Chondrocyte (in vitro differentiated cells): ENCODE measurements at regions not wholly inside any gene's neighbourhood (a gene's known extent, or its start where the extent isn't known, plus 50 kb on each side); places are given as distances from the start of the nearest gene placed in this dataset.
"Not testable (repeated sequence)": the region's sequence is repeated elsewhere in the genome, so short reads cannot be mapped to it uniquely, and the experiment has no call there.

Source experiments
- DNase-seq: peaks from one replicate; pipeline ENCODE4 v3.0.0; 2021; ENCODE audit warnings: mixed read lengths, low spot score
- H3K27ac Mint-ChIP-seq: one replicate; pipeline ENCODE4 v1.8.0; 2021; ENCODE audit warnings: mild to moderate bottlenecking, moderate library complexity, mixed read lengths; ENCODE audit not compliant: unreplicated experiment
- H3K27me3 Mint-ChIP-seq: 2 replicates; pipeline ENCODE4 v1.8.0; 2021; ENCODE audit warnings: low read depth, mixed read lengths
- H3K36me3 Mint-ChIP-seq: 2 replicates; pipeline ENCODE4 v1.8.0; 2021; ENCODE audit warnings: low read depth, mixed read lengths
- H3K4me1 Mint-ChIP-seq: 2 replicates; pipeline ENCODE4 v1.8.0; 2021; ENCODE audit warnings: low read depth, mild to moderate bottlenecking, mixed read lengths
- H3K4me3 Mint-ChIP-seq: one replicate; pipeline ENCODE4 v1.8.0; 2021; ENCODE audit warnings: mild to moderate bottlenecking, moderate library complexity, mixed read lengths; ENCODE audit not compliant: unreplicated experiment
- H3K9me3 Mint-ChIP-seq: 2 replicates; pipeline ENCODE4 v1.8.0; 2021; ENCODE audit warnings: low read depth, mixed read lengths
- TF ChIP-seq, protein P1 (sequence below): fragments of 200-600 bp; sonication (generic); IDR thresholded peaks from 2 replicates; pipeline ENCODE4 v1.5.0; 2021; ENCODE audit warnings: antibody characterized with exemption, mild to moderate bottlenecking, moderate library complexity

DNA sequence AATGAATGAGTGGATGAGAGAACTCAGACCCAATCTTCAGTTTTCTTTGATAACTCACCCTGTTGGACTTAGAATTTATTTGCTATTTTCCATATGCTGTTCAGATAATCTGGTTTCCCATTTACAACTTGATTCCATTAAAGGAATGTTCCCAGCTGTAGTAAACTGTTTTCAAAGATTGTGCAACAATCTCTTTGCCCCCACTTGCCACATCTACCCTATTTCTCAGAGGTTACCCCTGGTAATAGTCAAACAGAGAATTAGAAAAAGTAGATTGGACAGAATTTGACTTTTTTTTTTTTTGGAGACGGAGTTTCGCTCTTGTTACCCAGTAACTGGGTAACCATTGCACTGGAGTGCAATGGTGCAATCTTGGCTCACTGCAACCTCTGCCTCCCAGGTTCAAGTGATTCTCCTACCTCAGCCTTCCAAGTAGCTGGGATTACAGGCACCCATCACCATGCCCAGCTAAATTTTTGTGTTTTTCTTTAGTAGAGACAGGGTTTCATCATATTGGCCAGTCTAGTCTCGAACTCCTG is 93.4 kb upstream of the SIX2 start:
- TF ChIP-seq, protein P1, sequence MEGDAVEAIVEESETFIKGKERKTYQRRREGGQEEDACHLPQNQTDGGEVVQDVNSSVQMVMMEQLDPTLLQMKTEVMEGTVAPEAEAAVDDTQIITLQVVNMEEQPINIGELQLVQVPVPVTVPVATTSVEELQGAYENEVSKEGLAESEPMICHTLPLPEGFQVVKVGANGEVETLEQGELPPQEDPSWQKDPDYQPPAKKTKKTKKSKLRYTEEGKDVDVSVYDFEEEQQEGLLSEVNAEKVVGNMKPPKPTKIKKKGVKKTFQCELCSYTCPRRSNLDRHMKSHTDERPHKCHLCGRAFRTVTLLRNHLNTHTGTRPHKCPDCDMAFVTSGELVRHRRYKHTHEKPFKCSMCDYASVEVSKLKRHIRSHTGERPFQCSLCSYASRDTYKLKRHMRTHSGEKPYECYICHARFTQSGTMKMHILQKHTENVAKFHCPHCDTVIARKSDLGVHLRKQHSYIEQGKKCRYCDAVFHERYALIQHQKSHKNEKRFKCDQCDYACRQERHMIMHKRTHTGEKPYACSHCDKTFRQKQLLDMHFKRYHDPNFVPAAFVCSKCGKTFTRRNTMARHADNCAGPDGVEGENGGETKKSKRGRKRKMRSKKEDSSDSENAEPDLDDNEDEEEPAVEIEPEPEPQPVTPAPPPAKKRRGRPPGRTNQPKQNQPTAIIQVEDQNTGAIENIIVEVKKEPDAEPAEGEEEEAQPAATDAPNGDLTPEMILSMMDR = no peak
- Mint-ChIP-seq H3K27ac (no peak overlapping the region), H3K4me3 (no peak overlapping the region), H3K36me3 (no peaks in the 10 kb centered on the region), H3K9me3 (peaks cover 3% of the 10 kb centered on the region), H3K27me3 (no peaks in the 10 kb centered on the region), H3K4me1 (no peaks in the 10 kb centered on the region)
- DNase-seq = no peak

DNA sequence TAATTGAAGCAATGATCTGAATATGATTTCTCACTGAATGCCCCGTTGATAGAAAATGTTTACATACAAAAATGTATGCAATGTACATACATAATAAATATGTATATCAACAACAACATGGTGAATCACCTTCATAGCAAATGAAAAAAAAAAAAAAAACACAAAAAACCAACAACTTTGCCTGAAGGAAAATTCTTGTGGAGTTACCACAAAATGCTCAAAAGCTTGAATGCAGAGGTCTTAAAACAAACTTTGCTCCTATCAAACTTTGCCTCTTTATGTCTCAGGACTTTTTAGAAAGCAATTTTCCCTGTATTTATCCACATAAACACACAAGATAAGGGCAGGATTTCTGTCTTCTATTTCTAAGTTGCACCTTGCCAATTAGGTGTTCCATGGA is 92.9 kb upstream of the SIX2 start:
- no peak for DNase-seq
- no peaks in the 10 kb centered on the region for H3K27me3 Mint-ChIP-seq
- H3K36me3 Mint-ChIP-seq = no peaks in the 10 kb centered on the region
- H3K27ac Mint-ChIP-seq = no peak overlapping the region
- H3K4me3 Mint-ChIP-seq = no peak overlapping the region
- no peaks in the 10 kb centered on the region for H3K9me3 Mint-ChIP-seq
- TF ChIP-seq, protein P1 = no peak
- no peaks in the 10 kb centered on the region for H3K4me1 Mint-ChIP-seq

- TF ChIP-seq, protein P1 = no peak
- Mint-ChIP-seq H3K36me3 (no peaks in the 10 kb centered on the region), H3K4me3 (no peak overlapping the region), H3K9me3 (no peaks in the 10 kb centered on the region), H3K4me1 (no peaks in the 10 kb centered on the region), H3K27me3 (peaks cover 8% of the 10 kb centered on the region), H3K27ac (no peak overlapping the region)
- no peak for DNase-seq
These were observed 87.7 kb upstream of the SIX2 start for GRCh38 chr2:45096996-45097395.

- DNase-seq, H3K27ac Mint-ChIP-seq, H3K4me3 Mint-ChIP-seq, H3K4me1 Mint-ChIP-seq, H3K9me3 Mint-ChIP-seq, H3K27me3 Mint-ChIP-seq, H3K36me3 Mint-ChIP-seq: not testable (repeated sequence)
These were observed 86.8 kb upstream of the SIX2 start for GRCh38 chr2:45096038-45096437.

GRCh38 chr2:45093663-45094062 is 84.4 kb upstream of the SIX2 start:
- Mint-ChIP-seq H3K4me1 (no peaks in the 10 kb centered on the region), H3K9me3 (no peaks in the 10 kb centered on the region), H3K27ac (no peak overlapping the region), H3K4me3 (no peak overlapping the region), H3K36me3 (no peaks in the 10 kb centered on the region), H3K27me3 (peaks cover 8% of the 10 kb centered on the region)
- TF ChIP-seq, protein P1 = no peak
- no peak for DNase-seq

DNA sequence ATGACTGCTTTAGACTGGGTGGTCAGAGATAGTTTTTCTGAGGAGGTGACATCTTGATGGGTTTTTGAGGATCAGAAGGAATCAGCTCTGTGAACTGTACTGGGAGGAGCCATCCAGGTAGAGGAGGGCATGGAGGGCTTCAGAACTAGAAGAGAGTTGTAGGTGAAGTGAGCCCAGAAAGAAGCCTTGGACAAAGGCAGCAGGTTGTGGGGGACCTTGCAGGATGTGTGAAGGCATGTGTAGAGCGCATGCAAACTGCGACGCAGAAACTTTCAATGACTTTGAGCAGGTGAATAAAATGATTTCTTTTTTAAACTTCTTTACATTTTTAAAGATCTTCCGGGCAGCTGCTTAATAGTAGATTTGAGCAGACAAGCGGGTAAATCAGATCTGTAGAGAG is 83.9 kb upstream of the SIX2 start:
- no peak for DNase-seq
- Mint-ChIP-seq H3K4me1 (no peaks in the 10 kb centered on the region), H3K4me3 (no peak overlapping the region), H3K36me3 (no peaks in the 10 kb centered on the region), H3K27me3 (peaks cover 8% of the 10 kb centered on the region), H3K27ac (no peak overlapping the region), H3K9me3 (no peaks in the 10 kb centered on the region)
- TF ChIP-seq, protein P1 = no peak
